ENCODE measurements at regions not wholly inside any gene's neighbourhood (a gene's known extent, or its start where the extent isn't known, plus 50 kb on each side); places are given as distances from the start of the nearest gene placed in this dataset.

- TF ChIP-seq, protein P1, sequence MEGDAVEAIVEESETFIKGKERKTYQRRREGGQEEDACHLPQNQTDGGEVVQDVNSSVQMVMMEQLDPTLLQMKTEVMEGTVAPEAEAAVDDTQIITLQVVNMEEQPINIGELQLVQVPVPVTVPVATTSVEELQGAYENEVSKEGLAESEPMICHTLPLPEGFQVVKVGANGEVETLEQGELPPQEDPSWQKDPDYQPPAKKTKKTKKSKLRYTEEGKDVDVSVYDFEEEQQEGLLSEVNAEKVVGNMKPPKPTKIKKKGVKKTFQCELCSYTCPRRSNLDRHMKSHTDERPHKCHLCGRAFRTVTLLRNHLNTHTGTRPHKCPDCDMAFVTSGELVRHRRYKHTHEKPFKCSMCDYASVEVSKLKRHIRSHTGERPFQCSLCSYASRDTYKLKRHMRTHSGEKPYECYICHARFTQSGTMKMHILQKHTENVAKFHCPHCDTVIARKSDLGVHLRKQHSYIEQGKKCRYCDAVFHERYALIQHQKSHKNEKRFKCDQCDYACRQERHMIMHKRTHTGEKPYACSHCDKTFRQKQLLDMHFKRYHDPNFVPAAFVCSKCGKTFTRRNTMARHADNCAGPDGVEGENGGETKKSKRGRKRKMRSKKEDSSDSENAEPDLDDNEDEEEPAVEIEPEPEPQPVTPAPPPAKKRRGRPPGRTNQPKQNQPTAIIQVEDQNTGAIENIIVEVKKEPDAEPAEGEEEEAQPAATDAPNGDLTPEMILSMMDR (conservative IDR thresholded peaks at IDR 0.05), result no peak
- TF ChIP-seq ZFX (IDR thresholded peaks at IDR 0.05), result no peak
These were observed 137.7 kb downstream of the DKK1 start for GRCh38 chr10:52451817-52452216.

Measured in C4-2B (cell line).